8988T (cell line): ENCODE measurements at regions not wholly inside any gene's neighbourhood (a gene's known extent, or its start where the extent isn't known, plus 50 kb on each side); places are given as distances from the start of the nearest gene placed in this dataset.

Experiments used
- DNase-seq: peaks from one replicate; pipeline ENCODE4 v3.0.0; 2011

DNA sequence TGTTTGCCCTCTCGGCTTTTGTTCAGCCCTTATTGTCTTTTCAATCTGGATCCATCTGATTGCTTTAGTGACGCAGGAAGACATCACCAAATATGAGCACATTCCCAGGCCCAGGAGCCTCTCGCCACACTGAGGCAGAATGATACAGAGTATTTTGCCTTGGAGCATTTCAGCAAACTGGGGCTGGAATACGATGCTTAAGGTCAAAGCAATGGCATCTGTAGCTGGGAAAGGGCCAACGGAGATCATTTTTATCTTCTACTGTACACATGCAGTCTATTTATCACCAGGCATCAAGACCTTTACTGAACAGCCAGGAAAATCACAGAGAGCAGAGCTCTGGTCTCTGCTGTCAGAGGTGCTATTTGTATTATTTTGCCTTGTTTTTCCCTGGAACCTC, 655.3 kb downstream of the RNF144B start:
- no peak for DNase-seq

DNA sequence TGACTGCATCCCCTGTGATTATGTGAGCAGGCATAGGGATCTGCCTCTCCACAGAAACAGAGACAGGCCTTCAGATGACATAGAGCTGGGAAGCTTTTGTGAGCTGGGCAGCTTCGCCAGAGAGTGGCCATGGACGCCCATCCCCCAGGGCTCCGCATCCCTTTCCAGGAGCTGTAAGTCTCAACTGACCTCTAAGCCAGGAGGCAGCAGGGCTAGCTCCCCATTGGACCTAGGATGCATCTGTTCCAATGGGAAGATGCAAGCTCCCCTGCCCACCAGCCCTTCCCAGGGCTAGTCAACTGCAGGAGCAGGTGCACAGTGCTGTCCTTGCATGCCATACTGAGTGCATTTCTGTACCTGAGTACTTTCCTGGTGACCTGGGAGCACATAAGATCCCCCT, 663.6 kb downstream of the RNF144B start:
- DNase-seq, result no peak

DNA sequence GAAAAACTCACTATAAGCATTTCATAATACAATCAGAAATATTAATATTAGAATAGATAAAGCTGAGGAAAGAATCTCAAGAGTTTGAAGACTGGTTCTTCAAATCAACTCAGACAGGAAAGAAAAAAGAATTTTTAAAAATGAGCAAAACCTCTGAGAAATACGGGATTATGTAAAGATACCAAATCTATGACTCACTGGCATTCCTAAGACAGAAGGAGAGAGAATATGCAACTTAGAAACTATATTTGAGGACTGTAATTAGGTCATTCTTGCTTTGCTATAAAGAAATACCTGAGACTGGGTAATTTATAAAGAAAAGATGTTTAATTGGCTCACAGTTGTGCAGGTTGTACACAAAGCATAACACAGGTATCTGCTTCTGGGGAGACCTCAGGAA, 665.1 kb downstream of the RNF144B start:
- DNase-seq, result no peak

DNA sequence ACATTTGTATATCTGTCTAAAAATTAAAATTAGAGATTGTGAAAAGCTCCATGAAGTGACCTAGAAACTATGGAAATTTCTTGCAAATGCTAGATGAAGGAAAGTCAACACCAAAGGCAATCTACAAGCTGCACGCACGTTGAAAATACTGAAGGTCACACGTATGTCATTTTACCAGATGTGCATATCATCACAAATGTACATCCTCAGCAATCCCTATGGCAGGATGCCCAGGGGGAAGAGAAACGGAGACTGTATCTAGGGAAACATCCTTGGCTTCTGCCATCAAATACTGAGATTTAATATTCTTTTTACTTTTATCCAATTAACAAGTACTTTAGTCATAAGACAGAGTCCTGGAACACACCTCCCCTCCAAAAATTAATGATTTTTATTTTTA, 672.0 kb downstream of the RNF144B start:
- no peak for DNase-seq

DNA sequence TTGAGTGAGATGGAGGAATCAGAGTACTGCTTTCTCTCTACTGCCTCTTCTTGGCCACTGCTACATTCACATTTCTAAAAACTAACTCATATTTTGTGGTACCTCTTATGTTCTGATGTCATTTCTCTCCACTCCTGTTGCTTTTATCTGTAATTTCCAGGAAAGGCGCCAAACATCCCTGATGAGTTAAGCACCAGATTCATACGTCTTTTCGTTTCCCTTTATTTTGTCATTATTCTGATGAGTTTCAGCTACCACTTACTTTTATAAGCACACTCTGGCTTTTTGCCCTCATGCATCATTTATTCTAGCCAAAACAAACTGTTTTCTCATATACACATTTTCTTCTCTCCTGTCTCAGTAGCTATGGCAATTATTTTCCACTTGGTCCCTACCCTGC, 680.0 kb downstream of the RNF144B start:
- DNase-seq, result no peak

DNA sequence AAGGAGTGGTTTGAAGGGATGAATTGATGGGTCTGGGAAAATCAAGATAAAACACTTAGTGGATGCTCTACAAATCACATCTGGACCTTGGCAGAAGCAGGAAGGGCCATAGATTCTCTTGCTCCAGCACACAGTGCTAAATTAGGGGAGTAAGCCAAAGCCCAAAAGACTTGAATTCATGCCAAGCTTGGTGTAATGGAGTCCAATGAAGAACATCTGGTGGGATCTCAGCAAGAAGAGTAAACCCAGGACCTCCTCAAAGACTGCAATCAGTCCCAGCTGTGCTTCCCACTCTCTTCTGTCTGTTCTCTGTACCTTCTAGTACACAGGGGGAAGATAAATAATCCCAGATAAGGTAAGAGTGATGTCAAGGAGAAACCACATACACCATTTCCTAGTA, 683.4 kb downstream of the RNF144B start:
- no peak for DNase-seq

DNA sequence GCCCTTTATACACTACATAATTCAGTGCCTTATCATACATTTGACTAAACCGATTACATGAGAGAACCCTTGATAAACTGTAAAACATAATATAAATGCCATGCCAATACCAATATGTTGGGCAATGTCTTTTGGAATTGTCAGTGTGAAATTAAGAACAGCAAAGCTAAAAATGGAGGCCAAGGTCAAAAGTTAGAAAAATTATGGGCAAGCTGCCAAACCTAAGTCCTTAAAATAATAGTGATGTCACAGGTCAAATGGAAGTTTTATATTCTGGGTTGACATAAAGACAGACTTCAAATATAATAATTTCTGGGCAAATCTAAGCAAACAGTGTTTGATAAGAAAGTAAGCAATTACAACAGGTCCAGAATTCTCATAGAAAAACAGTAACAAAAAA, 696.7 kb downstream of the RNF144B start:
- no peak for DNase-seq

DNA sequence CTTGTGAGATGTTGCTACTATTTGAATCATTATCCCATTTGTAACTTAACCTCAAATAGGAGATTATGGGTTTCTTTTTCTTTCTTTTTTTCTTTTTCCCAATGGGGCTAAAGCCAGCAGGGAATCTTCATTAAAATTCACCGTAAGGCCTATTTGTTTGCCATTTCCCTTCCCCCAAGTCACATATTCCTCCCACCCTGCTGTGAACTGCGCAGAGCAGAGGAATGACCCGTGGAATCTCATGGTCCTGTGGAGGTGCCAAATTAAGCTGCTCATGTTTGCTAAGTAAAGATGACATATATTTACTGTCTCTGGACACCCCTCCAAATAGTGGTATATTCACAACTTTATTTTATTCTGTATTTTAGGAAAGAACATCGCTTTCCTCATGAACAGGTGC, 699.3 kb downstream of the RNF144B start:
- DNase-seq, result no peak

DNA sequence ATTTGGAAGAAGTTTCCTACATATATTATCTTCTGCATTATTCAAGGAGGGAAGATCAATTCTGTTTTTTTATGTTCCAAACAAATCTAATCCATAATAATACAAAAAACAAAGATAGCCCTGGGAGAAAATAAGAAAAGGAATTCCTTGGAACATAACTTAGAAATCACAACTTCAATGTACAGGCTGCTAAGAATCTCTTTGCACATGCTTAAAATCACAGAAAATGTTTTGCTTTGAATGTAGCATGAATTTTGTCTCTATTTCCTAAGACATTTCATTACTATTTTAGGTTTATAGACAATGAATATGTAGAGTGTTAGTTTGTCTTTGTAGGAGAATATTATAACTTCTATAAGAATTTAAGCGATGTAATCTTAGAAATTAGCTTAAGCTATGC, 700.1 kb downstream of the RNF144B start:
- no peak for DNase-seq

DNA sequence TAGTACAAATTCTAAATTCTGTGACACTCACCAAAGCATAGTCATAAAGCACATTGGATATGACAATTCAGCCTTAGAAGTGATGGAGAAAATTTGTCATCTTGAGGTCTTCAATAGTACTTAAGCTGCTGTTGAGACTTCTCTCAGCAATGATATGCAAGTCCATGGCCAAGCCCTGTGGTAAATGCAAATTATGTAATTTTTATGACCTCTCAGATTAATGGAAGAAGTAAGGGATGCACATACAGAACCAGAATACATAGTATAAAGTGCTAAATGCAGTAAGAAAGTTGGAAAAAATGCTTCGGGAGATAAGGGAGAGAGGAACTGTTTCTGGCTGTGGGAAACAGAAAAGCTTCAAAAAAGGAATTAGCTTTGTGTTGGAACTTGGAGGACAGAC, 700.7 kb downstream of the RNF144B start:
- DNase-seq, result no peak

DNA sequence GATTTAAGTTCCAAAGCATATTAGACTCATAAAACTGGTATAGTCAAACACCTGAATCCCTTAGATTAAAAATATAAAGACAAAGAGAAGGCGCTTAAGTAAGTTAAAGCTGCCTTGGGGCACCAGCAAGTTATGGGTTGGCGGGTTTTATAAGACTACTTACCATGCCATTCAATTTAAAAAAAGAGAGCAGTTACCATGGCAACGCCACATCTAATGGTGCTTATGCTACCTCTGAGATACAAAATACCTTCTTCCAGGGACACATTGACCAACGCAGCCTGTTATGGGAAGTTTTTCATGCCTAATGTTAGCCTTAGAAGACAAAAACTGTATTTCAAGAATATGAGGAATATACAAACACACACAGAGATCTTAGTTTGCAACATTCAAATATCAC, 713.6 kb downstream of the RNF144B start:
- no peak for DNase-seq

DNA sequence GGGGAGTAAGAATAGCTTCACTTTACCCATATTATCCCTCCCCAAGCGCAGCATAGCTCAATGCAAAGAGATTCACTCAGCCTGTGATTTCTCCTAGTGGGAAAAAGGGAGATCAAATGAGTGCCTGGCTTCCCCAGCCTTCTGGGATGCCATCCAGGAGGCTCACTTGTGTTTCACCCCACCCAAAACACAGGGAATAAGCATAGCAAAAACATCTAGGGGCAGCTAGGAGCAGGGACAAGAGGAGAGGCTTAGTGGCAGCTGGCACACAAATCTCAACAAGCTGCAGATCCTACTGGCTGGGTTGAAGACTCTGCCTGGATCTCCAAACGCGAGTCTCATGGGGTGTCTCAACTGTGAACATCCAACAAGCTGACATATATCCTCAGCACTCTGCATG, 715.8 kb downstream of the RNF144B start:
- DNase-seq, result no peak

DNA sequence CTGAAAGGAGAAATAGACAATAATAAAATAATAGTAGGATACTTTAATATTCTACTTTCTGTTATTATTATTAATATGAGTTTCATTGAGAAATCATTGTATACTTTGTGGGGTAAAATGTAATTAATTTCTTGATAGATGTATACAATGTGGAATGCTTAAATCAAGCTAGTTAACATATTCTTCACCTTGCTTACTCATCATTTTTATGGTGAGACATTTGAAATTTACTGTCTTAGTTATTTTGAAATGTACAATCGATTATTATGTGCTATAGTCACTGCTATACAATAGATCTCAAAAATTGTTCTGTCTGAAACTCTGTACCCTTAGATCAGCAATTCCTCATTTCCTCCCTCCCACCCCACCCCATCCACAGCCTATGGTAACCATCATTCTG, 720.3 kb downstream of the RNF144B start:
- no peak for DNase-seq

DNA sequence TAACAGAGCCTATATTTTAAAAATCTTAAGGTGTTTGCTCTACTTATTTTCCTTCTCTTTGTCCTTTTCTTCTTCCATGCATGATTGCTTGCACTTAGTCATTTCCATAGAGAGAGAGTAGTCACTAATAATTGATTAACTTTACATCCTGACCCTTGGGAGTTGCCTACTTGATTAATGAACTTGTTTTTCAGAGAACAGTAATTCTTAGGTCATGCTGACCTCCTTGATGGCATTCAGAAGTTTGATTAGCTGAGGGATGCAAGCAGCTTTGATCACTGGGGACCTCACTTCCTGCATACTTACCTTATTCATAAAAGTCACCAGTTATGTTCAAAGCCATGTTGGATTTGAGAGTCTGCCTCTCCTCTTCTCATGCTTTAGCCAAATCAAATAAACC, 715.6 kb upstream of the ID4 start:
- DNase-seq, result no peak

DNA sequence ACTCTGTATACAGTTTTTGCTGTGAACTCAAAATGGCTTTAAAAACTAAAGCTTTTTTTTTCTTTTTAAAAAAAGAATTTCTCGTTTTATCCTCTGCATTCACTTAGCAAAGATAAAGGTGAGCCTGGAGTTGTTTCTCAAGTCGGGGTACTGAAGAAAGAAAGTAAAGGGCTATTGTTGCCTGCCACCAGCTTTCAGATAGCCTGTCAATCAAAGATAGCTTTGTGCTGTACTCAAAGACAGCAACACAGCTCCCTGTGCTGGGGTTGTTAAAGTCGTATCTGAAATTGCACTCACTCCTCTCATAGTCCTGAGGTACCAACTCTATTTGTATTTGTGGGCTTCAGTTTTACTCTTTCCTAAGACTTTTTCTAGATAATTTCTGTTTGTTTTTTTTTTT, 710.1 kb upstream of the ID4 start:
- DNase-seq, result no peak

DNA sequence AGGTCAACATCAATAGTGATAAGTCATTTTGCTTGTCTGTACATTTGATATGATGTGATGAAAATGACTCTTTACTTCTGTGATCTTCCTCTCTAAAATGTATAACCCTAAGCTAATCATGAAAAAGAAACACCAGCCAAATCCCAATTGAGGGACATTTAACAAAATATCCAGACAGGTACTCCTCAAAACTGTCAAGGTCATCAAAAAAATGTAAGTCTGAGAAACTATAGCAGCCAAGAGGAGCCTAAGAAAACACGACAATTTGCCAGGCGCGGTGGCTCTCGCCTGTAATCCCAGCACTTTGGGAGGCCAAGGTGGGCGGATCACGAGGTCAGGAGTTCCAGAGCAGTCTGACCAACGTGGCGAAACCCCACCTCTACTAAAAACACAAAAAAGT, 708.5 kb upstream of the ID4 start:
- DNase-seq, result no peak

DNA sequence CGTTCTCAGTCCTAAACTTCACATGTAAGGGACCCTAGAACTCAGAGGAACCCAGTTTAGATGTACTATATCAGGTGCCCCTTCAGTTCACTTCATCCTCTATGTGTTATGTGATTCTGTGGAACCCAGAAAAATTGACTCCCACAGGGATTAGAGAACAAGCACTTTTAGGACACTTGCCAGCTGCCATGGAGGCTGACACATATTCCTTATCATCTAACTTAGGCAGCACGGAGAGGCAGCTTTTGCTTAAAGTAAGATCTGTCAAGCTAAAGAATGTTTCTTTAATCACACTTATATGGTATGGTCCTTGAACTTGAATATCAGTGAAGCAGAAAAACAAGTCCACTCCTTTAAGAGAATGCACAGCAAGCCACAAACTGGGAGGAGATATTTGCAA, 701.5 kb upstream of the ID4 start:
- no peak for DNase-seq

DNA sequence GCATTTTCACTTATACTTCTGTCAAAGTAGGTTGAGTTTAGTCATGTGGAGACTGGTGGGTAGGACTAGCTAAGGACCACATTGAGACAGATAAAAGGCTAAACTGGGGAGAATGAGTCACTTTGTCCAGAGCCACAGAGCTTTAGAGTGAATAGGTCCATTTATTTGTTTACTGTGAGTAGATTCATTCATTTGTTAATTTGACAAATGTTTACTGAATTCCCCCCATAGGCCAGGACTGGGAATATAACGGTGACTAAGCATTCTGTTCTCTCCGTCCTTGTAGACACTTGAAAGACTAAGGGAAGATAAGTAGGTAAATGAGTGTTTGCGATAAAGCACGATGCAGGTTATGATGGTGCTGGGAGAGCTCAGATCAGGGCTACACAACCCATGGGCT, 699.7 kb upstream of the ID4 start:
- no peak for DNase-seq

DNA sequence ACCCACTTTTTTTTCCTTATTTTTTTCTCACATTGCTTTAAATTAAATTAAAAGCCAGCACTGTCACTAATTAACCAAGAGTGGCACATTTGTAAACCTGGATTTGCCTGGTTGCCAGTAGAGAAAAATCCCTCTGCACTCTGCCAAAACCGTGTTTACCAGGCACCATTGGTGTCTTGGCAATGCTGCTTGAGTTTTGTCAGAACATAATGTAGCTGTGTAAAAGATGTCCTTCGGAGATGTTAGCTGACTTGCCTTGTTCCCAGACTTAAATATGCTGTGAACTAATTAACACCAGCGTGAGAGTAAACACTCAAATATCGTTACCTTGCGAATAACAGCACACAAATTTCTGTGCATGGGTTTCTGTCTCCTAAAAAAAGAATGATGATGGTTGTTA, 694.9 kb upstream of the ID4 start:
- no peak for DNase-seq

DNA sequence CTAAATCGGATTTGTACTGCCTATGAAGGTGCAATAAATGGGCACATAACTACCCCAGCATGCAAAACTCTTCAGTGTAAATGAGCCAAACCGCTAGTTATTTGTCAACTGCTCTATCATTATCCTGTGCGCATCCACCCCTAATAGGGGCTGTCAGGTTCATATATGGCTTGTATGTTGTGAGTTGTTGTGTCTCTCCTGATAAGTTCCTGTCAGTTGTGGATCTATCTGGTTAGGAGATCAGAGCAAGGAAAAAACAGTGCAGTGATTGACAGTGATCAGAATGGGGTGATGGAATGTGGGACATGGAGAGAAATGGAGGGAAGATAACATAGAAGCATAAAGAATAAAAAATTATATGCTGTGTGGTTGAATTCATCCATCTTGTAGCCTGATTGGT, 686.9 kb upstream of the ID4 start:
- no peak for DNase-seq

DNA sequence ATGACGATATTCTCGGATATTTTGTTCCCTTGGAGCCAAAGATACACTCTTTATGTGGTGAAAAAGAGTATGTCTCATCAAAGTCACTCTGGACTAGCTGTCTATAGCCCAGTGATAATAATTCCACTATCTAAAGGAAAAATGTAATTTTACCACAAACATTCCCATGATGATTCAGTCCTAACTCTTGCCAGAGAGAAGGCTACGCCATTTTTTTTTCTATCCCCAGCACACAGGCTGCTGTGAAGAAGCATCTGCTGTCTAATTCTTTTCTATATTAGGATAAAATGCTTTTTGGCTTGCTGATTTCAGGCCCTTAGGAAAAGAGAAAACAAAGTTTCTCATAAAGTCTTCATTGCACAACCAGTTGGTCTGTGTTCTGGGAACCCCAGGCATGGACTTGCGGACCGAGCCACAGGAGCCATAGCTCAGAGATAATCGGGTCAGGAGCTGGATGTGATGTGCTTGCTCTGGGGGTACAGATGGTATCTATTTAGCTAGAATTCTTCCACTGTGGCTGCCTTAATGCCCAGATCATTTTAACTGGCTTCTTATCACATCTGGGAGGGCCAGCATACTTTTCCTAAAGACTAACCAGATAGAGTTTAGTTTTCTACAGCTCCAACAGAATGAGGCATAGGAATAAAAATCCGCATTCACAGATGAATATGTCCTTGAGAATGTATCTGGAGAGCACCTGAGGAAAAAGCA, 683.7 kb upstream of the ID4 start:
- DNase-seq, result no peak

DNA sequence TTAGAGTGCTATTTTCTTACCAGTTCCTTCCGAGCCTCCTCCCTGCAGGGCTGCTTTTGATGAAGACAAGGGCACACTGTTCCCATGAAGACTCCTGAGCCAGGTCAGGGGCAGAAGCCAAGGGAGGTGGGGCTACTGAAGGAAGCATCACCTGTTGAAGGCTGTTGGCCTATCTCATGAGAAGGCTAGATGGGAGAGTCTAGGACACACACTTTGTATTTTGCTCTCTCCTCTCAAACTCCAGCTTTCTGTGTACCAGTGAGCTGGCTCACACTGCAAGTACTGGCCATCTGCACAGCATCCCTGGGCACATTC, 683.2 kb upstream of the ID4 start:
- DNase-seq, result no peak

DNA sequence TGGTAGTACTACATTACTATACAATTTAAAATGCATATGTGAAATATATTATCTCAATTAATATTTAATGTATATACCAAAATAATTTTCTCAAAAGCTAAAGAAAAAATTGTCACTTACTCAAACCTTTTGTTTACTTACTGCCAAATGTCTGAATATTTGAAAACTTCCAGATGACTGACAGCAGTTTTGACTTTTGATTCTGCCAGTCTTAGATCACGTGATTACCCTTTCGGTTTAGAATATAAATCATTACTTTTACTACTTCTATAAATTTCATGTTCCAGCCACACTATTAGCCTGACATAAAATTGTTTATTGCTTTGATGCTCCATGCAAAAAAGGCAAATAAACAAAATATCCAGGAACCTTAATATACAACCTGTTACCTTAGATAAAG, 680.7 kb upstream of the ID4 start:
- no peak for DNase-seq

DNA sequence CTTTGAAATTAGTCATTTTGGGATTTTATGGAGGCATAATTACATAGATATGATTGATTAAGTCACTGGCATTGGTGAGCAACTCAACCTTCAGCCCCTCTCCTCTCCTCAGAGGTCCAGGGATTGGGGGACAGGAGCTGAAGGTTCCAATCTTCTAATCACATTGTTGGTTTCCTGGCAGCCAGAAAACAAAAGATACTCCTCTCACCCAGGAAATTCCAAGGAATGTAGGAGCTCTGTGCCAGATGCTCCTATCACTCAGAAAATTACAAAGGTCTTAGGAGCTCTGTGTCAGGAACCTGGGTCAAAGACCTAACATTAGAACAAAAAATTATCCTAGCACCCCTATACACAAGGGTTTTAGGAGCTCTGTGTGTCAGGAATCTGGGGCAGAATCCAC, 679.7 kb upstream of the ID4 start:
- no peak for DNase-seq

DNA sequence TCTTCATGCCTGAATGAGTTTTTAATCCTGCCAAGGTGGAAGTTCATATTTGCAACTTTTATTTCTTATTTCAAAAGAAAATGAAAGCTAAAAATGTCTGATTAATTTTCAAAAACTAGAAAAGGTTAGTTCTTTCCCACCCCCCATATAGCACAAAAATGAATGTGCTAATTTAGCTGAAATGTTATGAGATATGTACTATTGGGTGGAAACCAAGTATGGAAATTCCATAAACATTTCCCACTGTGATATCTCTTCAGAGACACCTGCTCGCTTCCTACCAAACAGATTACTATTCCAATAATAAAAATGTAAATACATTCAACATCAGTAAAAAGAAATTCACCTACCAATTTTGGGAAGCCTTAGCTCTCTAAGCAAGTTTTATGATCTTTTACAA, 678.6 kb upstream of the ID4 start:
- no peak for DNase-seq

DNA sequence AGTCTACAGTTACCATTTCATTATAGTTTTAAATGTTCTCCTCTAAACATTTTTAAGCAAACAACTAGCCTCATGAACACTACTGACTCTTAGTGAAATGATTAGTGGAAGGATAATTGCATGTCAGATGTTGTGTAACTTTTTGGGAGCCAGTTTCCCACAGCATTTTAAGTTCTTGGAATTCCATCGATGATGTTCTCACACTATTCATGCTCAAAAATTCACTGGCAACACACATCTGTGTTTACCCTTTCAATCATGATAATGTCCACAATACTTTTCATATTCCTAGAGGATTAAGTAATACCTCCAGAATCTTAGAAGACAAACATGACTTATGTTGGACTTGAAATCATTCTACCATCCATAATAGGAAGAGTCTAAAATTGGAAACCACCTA, 678.1 kb upstream of the ID4 start:
- DNase-seq, result no peak
